Activated T-cell treated with anti-CD3 and anti-CD28 coated beads, Interleukin-2, amount 50 U/mL, for 4 hours (primary cell): ENCODE measurements at regions not wholly inside any gene's neighbourhood (a gene's known extent, or its start where the extent isn't known, plus 50 kb on each side); places are given as distances from the start of the nearest gene placed in this dataset.
"Not testable (repeated sequence)": the region's sequence is repeated elsewhere in the genome, so short reads cannot be mapped to it uniquely, and the experiment has no call there.

Source experiments
- ATAC-seq, 2 donors: fragments of 200-7000 bp; cut with Tn5 transposase; one replicate each; pipeline ENCODE4 v1.10.0; 2021
- DNase-seq: peaks from one replicate; pipeline ENCODE4 v3.0.0-alpha.2; 2020
- H3K27me3 Mint-ChIP-seq: one replicate; pipeline ENCODE4 v1.8.0; 2021; ENCODE audit warnings: low read depth, mixed read lengths
- H3K36me3 Mint-ChIP-seq: one replicate; pipeline ENCODE4 v1.8.0; 2022; ENCODE audit warnings: mixed read lengths; ENCODE audit not compliant: insufficient read depth
- H3K4me1 Mint-ChIP-seq: one replicate; pipeline ENCODE4 v1.8.0; 2021; ENCODE audit warnings: low read depth, mixed read lengths
- H3K4me3 Mint-ChIP-seq: one replicate; pipeline ENCODE4 v1.8.0; 2021; ENCODE audit warnings: mild to moderate bottlenecking, moderate library complexity, mixed read lengths
- H3K9me3 Mint-ChIP-seq: one replicate; pipeline ENCODE4 v1.8.0; 2021; ENCODE audit warnings: mixed read lengths

DNA sequence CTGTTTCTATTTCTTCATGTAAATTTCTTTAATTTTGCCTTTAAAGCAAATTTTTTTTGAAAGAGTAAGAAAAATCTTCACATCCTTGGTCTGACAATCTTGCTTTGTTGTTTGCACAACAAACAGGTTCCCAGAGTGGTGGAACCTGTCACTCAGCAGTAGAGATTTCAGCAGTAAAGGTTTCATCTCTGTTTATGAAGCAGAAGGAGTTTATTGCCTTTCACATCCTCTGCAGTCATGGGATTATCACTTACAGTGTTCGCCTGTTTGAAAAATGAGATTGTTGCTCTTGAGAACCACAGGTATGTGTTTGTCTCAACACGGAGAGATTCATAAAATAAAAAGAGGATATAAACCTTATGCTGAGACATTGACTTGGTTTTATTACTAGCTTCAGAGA, 342.6 kb downstream of the IPMK start:
- H3K4me3 Mint-ChIP-seq, result no peak overlapping the region
- ATAC-seq (no peak), DNase-seq (no peak)
- no peaks in the 10 kb centered on the region for H3K36me3 Mint-ChIP-seq
- no peaks in the 10 kb centered on the region for H3K4me1 Mint-ChIP-seq
- H3K27me3 Mint-ChIP-seq, result no peaks in the 10 kb centered on the region
- peaks cover 7% of the 10 kb centered on the region for H3K9me3 Mint-ChIP-seq

DNA sequence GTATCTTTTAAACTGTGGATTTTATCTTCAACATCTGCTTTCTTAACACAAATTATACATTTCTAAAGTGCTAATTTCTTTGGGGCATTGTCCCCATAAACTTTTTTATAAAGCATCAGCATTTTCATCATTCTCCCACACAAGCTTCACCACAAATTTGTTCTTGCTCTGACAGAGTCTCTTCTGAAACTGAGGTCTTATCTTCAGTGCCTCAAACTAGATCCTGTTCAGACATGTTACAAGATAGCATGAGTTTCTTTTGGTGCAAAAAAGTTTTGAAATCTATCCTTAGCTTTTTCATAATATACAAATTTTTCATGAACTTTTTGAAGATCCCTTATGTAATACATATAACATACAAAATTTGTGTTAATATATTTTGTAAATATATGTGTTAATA, 346.6 kb downstream of the IPMK start:
- no peaks in the 10 kb centered on the region for H3K9me3 Mint-ChIP-seq
- ATAC-seq, result no peak

DNA sequence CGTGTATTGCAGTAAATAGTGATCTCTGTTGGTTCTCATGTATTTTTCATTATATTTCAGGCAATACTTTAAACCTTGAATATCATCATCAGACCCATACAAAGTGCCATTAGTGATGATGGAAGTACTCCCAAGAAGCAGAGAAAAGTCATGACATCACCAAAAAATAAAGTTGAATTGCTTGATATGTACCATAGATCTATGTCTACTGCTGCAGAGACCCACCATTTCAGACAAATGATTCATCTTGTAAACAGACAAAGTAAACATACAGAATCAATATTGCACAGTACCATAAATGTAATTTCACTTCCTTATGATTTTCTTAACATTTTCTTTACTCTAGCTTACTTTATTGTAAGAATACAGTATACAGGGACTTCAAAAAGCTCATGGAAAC, 347.8 kb downstream of the IPMK start:
- Mint-ChIP-seq H3K4me1 (no peaks in the 10 kb centered on the region), H3K27me3 (no peaks in the 10 kb centered on the region), H3K4me3 (no peak overlapping the region), H3K36me3 (no peaks in the 10 kb centered on the region), H3K9me3 (no peaks in the 10 kb centered on the region)
- no peak for ATAC-seq
- no peak for DNase-seq

More for the DNA sequence above, 346.6 kb downstream of the IPMK start:
- Mint-ChIP-seq H3K27me3 (no peaks in the 10 kb centered on the region), H3K4me1 (no peaks in the 10 kb centered on the region), H3K4me3 (no peak overlapping the region), H3K36me3 (no peaks in the 10 kb centered on the region)
- no peak for DNase-seq

DNA sequence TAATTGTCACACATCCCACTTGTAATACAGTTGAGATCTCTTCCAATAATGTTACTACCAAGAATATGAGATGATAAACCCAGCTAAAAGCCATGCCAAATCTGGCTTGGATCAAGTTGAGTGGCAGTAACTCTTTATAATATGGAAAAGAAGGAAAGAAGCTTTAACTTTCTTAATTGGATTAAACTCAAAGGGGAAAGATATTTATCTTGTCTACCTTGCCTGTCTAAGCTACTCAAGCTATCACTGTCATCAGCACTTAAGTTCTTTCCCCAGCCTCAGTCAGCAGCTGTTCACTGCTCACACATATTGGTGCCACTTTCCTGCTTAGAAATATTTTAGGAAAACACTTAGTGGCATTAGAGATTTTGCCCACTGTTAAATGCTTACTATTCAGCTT, 350.7 kb downstream of the IPMK start:
- Mint-ChIP-seq H3K9me3 (no peaks in the 10 kb centered on the region), H3K4me3 (no peak overlapping the region), H3K36me3 (no peaks in the 10 kb centered on the region), H3K27me3 (no peaks in the 10 kb centered on the region), H3K4me1 (no peaks in the 10 kb centered on the region)
- ATAC-seq (no peak), DNase-seq (no peak)

DNA sequence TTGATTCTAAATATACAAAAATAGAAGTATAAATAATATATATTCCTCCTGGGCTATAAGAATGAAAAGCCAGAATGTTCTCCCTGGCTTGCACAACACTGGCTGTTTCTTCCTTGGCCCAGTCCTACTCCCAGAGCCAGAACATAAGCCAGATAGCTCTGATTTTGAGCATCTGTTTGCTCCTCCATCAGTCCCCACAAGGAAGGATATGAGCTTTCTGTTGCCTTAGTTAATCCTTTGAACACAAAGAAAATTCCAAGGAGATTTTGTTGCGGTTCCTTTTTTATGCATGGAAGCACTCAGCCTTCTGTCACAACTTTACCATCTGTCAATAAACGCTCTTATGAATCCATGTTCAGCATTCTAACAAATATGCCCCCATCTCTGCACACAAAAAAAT, 361.8 kb downstream of the IPMK start:
- ATAC-seq (no peak), DNase-seq (no peak)
- H3K27me3 Mint-ChIP-seq, result no peaks in the 10 kb centered on the region
- H3K9me3 Mint-ChIP-seq, result peaks cover 3% of the 10 kb centered on the region
- no peaks in the 10 kb centered on the region for H3K4me1 Mint-ChIP-seq
- no peak overlapping the region for H3K4me3 Mint-ChIP-seq
- H3K36me3 Mint-ChIP-seq, result no peaks in the 10 kb centered on the region

DNA sequence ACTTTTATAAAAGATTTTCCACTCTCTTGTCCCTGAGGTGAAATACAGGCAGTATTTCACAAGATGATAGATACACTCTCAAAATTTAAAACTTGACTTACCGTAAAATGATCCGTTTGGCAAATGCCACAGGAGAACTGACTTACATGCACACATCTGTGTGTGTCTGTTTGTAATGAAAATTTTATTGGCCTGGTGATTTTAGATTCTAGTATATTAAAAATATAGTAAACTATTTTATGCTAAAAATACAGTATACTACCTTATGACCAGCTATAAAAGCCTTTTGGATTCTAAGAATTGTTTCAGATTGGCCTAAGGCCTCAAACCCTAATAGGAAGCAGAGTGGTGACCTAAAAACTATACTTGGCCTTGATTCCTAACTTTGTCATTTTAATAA, 362.7 kb downstream of the IPMK start:
- ATAC-seq (no peak), DNase-seq (no peak)
- Mint-ChIP-seq H3K4me3 (no peak overlapping the region), H3K36me3 (no peaks in the 10 kb centered on the region), H3K9me3 (peaks cover 3% of the 10 kb centered on the region), H3K27me3 (no peaks in the 10 kb centered on the region), H3K4me1 (no peaks in the 10 kb centered on the region)

DNA sequence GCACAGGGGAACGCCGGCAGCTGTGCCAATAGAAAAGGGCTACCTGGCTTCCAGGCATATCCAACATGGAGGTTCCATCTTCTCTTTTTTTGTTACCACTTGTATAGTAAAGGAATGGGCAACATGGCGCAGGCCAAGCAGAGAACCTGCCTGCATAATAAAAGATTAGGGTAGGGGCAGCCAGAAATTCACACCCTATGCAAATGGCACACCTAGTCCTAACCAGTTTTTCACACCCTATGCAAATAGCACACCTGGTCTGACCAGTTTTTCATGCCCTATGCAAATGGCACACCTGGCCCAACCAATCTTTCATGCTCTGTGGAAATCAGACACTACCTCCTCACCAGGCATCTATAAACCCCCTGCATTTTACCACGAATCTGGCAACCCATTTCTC, 369.5 kb downstream of the IPMK start:
- DNase-seq, result no peak
- ATAC-seq, result no peak
- Mint-ChIP-seq H3K4me1 (no peaks in the 10 kb centered on the region), H3K4me3 (no peak overlapping the region), H3K27me3 (no peaks in the 10 kb centered on the region), H3K36me3 (no peaks in the 10 kb centered on the region), H3K9me3 (no peaks in the 10 kb centered on the region)

DNA sequence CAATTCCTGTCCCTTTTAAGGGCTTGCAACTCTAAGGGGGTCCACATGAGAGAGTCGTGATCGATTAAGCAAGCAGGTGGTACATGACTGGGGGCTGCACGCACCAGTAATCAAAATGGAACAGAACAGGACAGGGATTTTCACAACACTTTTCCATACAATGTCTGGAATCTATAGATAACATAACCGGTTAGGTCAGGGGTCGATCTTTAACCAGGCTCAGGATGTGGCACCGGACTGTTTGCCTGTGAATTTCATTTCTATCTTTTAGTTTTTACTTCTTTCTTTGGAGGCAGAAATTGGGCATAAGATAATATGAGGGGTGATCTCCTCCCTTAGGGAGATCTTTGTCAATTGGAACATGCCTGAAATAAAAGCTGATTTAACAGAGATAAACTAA, 370.1 kb downstream of the IPMK start:
- no peaks in the 10 kb centered on the region for H3K9me3 Mint-ChIP-seq
- H3K4me3 Mint-ChIP-seq, result no peak overlapping the region
- H3K27me3 Mint-ChIP-seq, result no peaks in the 10 kb centered on the region
- ATAC-seq (no peak), DNase-seq (no peak)
- H3K36me3 Mint-ChIP-seq, result no peaks in the 10 kb centered on the region
- no peaks in the 10 kb centered on the region for H3K4me1 Mint-ChIP-seq

DNA sequence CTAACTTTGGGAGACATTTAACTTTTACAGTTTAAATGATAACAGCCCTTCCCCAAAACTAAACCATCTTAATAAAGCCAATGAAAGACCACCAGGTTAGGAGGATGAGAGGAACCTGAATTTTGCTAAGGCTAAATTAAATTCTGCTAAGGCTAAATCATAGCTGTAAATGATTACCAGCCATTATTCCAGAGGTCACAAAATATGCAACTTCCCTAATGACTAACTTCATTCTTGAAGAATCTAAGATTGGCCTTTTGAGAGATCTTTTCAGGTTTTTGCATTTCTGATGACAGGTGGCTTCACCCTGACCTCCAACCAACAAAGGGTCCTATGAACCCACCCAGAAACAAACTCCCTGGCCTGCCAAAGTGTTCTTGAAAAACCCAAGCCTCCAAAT, 373.3 kb downstream of the IPMK start:
- no peak for ATAC-seq
- DNase-seq, result no peak
- Mint-ChIP-seq H3K36me3 (no peaks in the 10 kb centered on the region), H3K4me1 (no peaks in the 10 kb centered on the region), H3K4me3 (no peak overlapping the region), H3K9me3 (peaks cover 5% of the 10 kb centered on the region), H3K27me3 (no peaks in the 10 kb centered on the region)

DNA sequence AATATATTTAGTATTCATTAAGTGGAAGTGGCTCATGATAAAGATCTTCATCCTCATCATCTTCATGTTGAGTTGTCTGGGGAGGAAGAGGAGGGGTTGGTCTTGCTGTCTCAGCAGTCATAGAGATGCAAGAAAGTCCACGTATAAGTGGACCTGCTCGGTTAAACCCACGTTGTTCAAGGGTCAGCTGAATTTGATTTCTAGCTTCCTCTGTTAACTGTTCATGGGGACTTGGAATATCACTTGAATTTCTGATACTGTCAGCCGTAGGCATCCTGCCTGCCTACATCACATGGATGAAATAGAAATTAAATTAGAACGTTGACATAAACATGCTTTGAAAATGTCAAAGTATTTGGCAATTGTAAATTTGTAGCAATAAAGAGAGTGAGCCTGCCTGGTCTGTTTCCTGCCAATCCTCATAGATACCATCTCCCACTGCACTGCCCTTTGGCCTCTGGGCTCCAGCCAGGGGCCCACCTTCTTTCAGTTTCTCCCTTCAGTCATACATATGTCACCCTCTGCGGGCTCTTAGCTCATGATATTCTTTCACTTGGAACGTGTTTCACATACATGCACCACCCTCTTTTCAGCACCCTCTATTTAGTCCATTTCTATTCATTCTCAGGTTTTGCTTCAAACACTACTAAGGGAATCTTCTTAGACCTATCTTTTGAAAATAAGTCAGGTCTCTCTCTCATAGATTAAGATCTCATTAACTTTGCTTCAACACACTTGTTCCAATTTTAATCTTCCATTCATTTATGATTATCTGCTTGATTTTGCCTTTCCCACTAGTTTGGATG, 376.3 kb downstream of the IPMK start:
- Mint-ChIP-seq H3K36me3 (no peaks in the 10 kb centered on the region), H3K27me3 (no peaks in the 10 kb centered on the region), H3K9me3 (peaks cover 5% of the 10 kb centered on the region), H3K4me3 (no peak overlapping the region), H3K4me1 (no peaks in the 10 kb centered on the region)
- DNase-seq (no peak), ATAC-seq (no peak)

DNA sequence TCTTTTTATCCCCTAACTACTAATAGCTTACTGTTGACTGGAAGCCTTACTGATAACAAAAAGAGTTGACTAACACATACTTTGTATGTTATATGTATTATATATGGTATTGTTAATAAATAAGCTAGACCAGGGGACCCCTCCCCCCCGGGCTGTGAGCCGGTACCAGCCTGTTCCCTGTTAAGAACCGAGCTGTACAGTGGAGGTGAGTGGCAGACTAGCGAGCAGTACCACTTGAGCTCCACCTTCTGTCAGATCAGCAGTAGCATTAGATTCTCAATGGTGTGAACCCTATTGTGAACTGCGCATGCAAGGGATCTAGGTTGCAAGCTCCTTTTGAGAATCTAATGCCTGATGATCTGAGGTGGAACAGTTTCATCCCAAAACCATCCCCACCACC, 377.0 kb downstream of the IPMK start:
- no peaks in the 10 kb centered on the region for H3K27me3 Mint-ChIP-seq
- DNase-seq (no peak), ATAC-seq (no peak)
- H3K9me3 Mint-ChIP-seq, result peaks cover 5% of the 10 kb centered on the region
- H3K4me1 Mint-ChIP-seq, result no peaks in the 10 kb centered on the region
- H3K36me3 Mint-ChIP-seq, result no peaks in the 10 kb centered on the region
- no peak overlapping the region for H3K4me3 Mint-ChIP-seq

DNA sequence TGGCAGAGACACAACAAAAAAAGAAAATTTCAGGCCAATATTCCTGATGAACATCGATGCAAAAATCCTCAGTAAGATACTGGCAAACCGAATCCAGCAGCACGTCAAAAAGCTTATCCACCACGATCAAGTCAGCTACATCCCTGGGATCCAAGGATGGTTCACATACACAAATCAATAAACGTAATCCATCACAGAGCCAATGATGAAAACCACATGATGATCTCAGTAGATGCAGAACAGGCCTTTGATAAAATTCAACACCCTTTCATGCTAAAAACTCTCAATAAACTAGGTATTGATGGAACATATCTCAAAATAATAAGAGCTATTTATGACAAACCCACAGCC, 382.1 kb downstream of the IPMK start:
- H3K36me3 Mint-ChIP-seq, H3K4me3 Mint-ChIP-seq, H3K9me3 Mint-ChIP-seq, H3K27me3 Mint-ChIP-seq, H3K4me1 Mint-ChIP-seq, ATAC-seq, DNase-seq: not testable (repeated sequence)

DNA sequence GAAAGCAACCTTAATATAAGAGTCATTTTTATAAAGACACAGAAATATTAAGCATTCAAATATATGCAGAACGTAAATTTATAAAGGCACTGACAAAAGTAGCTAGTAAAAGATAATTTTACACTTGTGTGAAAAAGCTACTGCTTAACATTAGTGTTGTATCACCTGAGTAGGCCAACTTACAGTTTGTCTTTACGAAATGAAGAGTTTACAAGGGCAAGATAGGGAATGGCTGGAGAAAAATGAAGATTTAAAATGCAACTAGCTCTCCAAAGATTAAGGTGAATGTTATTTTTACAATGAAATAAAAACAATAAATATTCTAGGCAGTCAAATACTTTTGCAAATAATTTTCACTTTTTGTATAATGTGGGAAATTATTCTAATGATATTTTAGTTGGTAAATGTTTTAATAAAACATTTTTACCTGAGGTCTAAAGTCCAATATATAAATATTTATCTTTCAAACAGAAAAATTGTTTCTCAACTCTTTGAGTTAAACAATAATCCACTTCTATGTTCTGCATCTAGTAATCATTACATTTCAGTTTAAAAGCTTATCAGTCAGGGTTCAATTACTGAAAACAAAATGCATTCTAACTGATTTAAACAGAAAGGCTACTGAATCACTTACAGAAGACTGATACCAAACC, 382.6 kb downstream of the IPMK start:
- Mint-ChIP-seq H3K27me3 (no peaks in the 10 kb centered on the region), H3K9me3 (no peaks in the 10 kb centered on the region), H3K4me1 (no peaks in the 10 kb centered on the region), H3K4me3 (no peak overlapping the region), H3K36me3 (no peaks in the 10 kb centered on the region)
- ATAC-seq, result no peak
- no peak for DNase-seq

DNA sequence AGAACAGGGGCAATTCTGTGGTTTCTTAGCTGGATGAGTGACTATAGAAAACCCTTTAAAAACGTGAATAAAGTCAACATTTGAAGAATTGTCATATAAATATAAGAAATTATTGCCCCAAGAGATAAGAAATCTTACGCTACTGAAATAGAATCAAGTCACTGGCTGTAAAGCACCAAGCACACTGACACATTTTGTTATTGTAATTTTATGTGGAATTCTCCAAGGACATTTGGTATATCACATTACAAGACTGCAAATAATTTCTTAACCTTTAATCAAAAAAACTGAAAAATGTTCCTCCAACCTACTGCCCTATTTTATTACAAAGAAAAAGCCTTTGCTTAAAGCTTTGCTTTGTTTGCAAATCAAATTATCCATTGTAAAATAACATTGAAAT, 383.3 kb downstream of the IPMK start:
- DNase-seq (no peak), ATAC-seq (no peak)
- H3K36me3 Mint-ChIP-seq, result no peaks in the 10 kb centered on the region
- no peaks in the 10 kb centered on the region for H3K4me1 Mint-ChIP-seq
- H3K27me3 Mint-ChIP-seq, result no peaks in the 10 kb centered on the region
- H3K4me3 Mint-ChIP-seq, result no peak overlapping the region
- H3K9me3 Mint-ChIP-seq, result no peaks in the 10 kb centered on the region

DNA sequence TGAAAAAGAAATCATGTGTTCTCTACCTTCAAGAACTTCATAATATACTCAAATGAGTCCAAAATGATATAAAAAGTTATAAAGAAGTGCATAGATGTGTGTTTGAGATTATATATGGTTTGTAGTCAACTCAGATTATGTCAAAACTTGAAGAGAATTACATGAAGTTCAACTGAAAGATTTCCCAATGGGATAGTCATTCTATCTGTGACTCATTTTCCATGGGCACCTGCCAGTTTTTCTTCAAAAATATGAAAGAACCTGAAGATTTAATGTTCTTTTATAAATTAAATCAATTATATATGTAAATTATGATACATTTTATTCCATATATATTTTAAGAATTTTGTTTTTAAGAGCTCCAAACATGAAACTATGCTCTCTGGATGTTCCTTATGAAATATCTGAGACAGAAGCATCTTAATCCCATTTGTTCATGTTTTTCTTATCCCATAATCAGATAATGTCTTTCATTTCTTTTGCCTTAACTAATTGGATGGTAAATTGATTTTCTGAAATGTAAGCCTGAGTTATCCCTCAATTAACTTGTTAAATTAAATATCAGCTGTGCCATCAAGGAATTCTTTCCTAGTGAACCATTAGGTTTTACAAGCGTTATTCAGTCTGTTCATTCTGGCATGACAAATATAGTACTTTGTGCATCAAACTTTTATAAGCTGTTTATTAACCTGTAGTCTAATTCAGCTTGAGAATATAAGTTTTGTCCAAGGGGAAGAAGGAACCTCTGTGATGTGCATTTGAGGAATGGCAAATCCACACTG, 387.1 kb downstream of the IPMK start:
- no peaks in the 10 kb centered on the region for H3K27me3 Mint-ChIP-seq
- no peak for DNase-seq

More for the DNA sequence above, 387.1 kb downstream of the IPMK start:
- Mint-ChIP-seq H3K4me3 (no peak overlapping the region), H3K9me3 (no peaks in the 10 kb centered on the region), H3K4me1 (no peaks in the 10 kb centered on the region), H3K36me3 (no peaks in the 10 kb centered on the region)
- no peak for ATAC-seq
